Type B pancreatic cell (in vitro differentiated cells): ENCODE measurements at regions not wholly inside any gene's neighbourhood (a gene's known extent, or its start where the extent isn't known, plus 50 kb on each side); places are given as distances from the start of the nearest gene placed in this dataset.

Source experiments
- DNase-seq: peaks from one replicate; pipeline ENCODE4 v3.0.0; 2021; ENCODE audit warnings: mixed read lengths; ENCODE audit not compliant: unreplicated experiment; ENCODE audit errors: extremely low spot score
- H3K27ac Mint-ChIP-seq: 2 replicates; pipeline ENCODE4 v1.8.0; 2021; ENCODE audit warnings: mild to moderate bottlenecking, mixed read lengths
- H3K27me3 Mint-ChIP-seq: 2 replicates; pipeline ENCODE4 v1.8.0; 2021; ENCODE audit warnings: mixed read lengths
- H3K36me3 Mint-ChIP-seq: 2 replicates; pipeline ENCODE4 v1.8.0; 2021; ENCODE audit warnings: mixed read lengths
- H3K4me1 Mint-ChIP-seq: one replicate; pipeline ENCODE4 v1.8.0; 2021; ENCODE audit warnings: mixed read lengths; ENCODE audit not compliant: unreplicated experiment
- H3K4me3 Mint-ChIP-seq: 2 replicates; pipeline ENCODE4 v1.8.0; 2021; ENCODE audit warnings: mild to moderate bottlenecking, mixed read lengths
- H3K9me3 Mint-ChIP-seq: 2 replicates; pipeline ENCODE4 v1.8.0; 2021; ENCODE audit warnings: mixed read lengths
- CTCF ChIP-seq: fragments of 200-600 bp; sonication (generic); conservative IDR thresholded peaks from 2 replicates; pipeline ENCODE4 v1.5.0; 2021; ENCODE audit warnings: antibody characterized with exemption, mild to moderate bottlenecking

DNA sequence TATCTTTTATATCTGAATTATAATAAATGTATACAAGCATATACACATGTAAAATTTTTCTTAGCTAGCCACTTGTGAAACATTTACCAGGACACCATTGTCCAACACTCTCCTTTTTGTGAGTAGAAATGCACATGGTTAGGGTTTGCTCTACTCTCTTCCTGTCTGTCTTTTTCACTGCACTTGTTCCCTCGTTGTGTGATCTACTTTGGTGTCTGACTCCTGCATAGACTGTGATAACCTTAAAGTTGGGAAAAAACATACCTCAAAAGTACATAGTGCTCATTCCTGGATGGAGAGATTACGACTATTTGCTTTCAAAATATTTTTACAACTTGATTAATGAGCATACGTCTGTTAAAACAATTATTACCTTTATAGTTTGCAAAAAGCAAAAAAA lies 294.1 kb upstream of the FLRT2 start:
- Mint-ChIP-seq H3K27ac (no peak overlapping the region), H3K27me3 (no peaks in the 10 kb centered on the region), H3K9me3 (peaks cover 3% of the 10 kb centered on the region), H3K36me3 (no peaks in the 10 kb centered on the region), H3K4me3 (no peak overlapping the region), H3K4me1 (peaks cover 1% of the 10 kb centered on the region)
- no peak for DNase-seq
- TF ChIP-seq CTCF = no peak

GRCh38 chr14:85236296-85236695 lies 293.6 kb upstream of the FLRT2 start:
- TF ChIP-seq CTCF = no peak
- H3K9me3 Mint-ChIP-seq = no peaks in the 10 kb centered on the region
- H3K27ac Mint-ChIP-seq = no peak overlapping the region
- H3K27me3 Mint-ChIP-seq = no peaks in the 10 kb centered on the region
- no peak overlapping the region for H3K4me3 Mint-ChIP-seq
- H3K4me1 Mint-ChIP-seq = peaks cover 6% of the 10 kb centered on the region
- DNase-seq = no peak
- H3K36me3 Mint-ChIP-seq = no peaks in the 10 kb centered on the region

- Mint-ChIP-seq H3K27me3 (no peaks in the 10 kb centered on the region), H3K36me3 (no peaks in the 10 kb centered on the region), H3K4me3 (no peak overlapping the region), H3K9me3 (no peaks in the 10 kb centered on the region), H3K27ac (no peak overlapping the region), H3K4me1 (peaks cover 11% of the 10 kb centered on the region)
- no peak for DNase-seq
- TF ChIP-seq CTCF = no peak
Measured at GRCh38 chr14:85239791-85240190, 290.2 kb upstream of the FLRT2 start.

- H3K27me3 Mint-ChIP-seq = no peaks in the 10 kb centered on the region
- no peak for TF ChIP-seq CTCF
- no peak overlapping the region for H3K27ac Mint-ChIP-seq
- H3K9me3 Mint-ChIP-seq = no peaks in the 10 kb centered on the region
- peak overlapping the region; percentile 51 for H3K4me3 Mint-ChIP-seq
- no peaks in the 10 kb centered on the region for H3K36me3 Mint-ChIP-seq
- DNase-seq = no peak
- peaks cover 11% of the 10 kb centered on the region for H3K4me1 Mint-ChIP-seq
Measured at GRCh38 chr14:85241022-85241855, 288.7 kb upstream of the FLRT2 start.

DNA sequence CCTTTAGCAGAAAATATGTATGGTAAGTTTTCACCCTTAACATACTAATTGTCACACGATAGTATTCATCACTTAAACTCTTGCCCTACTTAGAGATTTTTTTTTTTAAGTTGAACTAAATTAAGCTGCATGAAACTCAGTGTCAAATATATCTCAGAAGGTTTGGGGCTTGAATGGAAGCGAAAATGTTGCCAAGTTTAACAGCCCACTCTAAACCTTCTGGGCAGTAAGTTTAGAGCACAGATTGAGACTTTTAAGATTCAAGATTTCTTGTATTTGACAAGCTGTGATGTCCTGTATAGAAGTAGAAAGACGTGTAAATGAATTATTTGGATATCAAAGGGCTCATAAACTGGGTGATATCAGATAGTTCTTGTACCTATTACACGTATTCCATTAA lies 287.3 kb upstream of the FLRT2 start:
- no peak for DNase-seq
- no peak for TF ChIP-seq CTCF
- no peaks in the 10 kb centered on the region for H3K9me3 Mint-ChIP-seq
- H3K27ac Mint-ChIP-seq = no peak overlapping the region
- peaks cover 18% of the 10 kb centered on the region for H3K4me1 Mint-ChIP-seq
- no peaks in the 10 kb centered on the region for H3K36me3 Mint-ChIP-seq
- H3K4me3 Mint-ChIP-seq = no peak overlapping the region
- H3K27me3 Mint-ChIP-seq = no peaks in the 10 kb centered on the region
